ENCODE measurements at regions not wholly inside any gene's neighbourhood (a gene's known extent, or its start where the extent isn't known, plus 50 kb on each side); places are given as distances from the start of the nearest gene placed in this dataset.

GRCh38 chr2:72040629-72041571, 106.8 kb downstream of the CYP26B1 start:
- TF ChIP-seq TCF12 (IDR thresholded peaks at IDR 0.05) (no peak), USF2 (IDR thresholded peaks at IDR 0.05; ENCODE audit: borderline replicate concordance, low read depth, low read length) (no peak), CTCF (IDR thresholded peaks at IDR 0.05) (no peak), MAX (IDR thresholded peaks at IDR 0.05; ENCODE audit: low read depth) (no peak), EZH2phosphoT487 (IDR thresholded peaks at IDR 0.05; ENCODE audit: borderline replicate concordance, low read depth) (no peak), FOXJ3 (CRISPR knock-in tag; IDR thresholded peaks at IDR 0.05) (no peak), JUND (IDR thresholded peaks at IDR 0.05) (no peak)

All from SK-N-SH (cell line).